ENCODE measurements at regions not wholly inside any gene's neighbourhood (a gene's known extent, or its start where the extent isn't known, plus 50 kb on each side); places are given as distances from the start of the nearest gene placed in this dataset.
"Not testable (repeated sequence)": the region's sequence is repeated elsewhere in the genome, so short reads cannot be mapped to it uniquely, and the experiment has no call there.

DNA sequence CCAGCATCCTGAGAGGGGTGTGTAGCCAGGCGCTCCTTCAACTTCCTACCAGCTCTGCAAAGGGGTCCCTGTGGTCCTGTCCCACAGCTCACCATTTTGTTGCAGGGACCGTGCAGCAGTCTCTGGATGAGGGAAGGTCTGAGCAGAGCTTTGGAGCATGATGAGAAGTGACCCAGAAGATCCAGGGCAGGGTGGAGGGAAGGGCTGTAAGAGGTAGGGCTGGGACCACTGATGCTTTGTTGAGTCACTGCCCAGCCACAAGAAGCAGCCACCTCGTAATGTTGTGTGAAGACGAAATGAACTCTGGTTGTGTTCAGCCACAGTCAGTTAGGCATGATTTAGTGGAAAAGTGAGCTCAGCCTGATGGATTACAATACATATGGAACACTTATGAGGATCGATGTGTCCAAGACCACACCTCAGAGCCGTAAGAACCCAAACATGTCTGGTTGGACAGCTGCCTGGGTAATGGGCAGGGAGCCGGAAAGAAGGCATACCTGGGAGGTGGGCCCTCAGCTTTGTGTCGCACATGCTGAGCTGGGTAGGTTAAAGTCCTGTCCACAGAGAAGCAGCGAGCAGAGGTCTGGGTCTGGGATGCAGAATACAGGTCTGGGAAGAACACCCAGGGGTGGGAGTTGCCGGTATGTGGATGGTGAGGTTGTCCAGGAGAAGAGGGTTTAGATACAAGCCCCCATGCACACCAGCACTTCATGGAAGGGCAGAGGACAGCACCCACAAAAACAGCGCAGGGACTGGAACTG, 250.1 kb downstream of the GADD45G start:
- ATAC-seq (ENCODE audit: insufficient read depth, low FRiP score) (peak; percentile 23), DNase-seq (no peak)
- TF ChIP-seq, protein P1, sequence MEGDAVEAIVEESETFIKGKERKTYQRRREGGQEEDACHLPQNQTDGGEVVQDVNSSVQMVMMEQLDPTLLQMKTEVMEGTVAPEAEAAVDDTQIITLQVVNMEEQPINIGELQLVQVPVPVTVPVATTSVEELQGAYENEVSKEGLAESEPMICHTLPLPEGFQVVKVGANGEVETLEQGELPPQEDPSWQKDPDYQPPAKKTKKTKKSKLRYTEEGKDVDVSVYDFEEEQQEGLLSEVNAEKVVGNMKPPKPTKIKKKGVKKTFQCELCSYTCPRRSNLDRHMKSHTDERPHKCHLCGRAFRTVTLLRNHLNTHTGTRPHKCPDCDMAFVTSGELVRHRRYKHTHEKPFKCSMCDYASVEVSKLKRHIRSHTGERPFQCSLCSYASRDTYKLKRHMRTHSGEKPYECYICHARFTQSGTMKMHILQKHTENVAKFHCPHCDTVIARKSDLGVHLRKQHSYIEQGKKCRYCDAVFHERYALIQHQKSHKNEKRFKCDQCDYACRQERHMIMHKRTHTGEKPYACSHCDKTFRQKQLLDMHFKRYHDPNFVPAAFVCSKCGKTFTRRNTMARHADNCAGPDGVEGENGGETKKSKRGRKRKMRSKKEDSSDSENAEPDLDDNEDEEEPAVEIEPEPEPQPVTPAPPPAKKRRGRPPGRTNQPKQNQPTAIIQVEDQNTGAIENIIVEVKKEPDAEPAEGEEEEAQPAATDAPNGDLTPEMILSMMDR (IDR thresholded peaks at IDR 0.05; ENCODE audit: control extremely low read depth, extremely low read depth): no peak
- H3K36me3 ChIP-seq (ENCODE audit: control insufficient read depth in 4 of 4, insufficient read depth in 4 of 4, low read length in 4 of 4): no peaks in the 10 kb centered on the region
- 86 to 96% methylated on average over 11 of the region's 11 CpGs for WGBS, 2 donors
- H3K27me3 ChIP-seq (ENCODE audit: control insufficient read depth in 3 of 3, insufficient read depth in 3 of 3, low read length in 2 of 3): no peaks in the 10 kb centered on the region
- peaks cover 0 to 10% (median 1%) of the 10 kb centered on the region in 5 donors for H3K4me1 ChIP-seq (ENCODE audit: control insufficient read depth in 5 of 5, insufficient read depth in 5 of 5, low read length in 5 of 5)
- H3K27ac ChIP-seq (ENCODE audit: low read depth in 1 of 2, low read length in 1 of 2): no peak overlapping the region
- no peak overlapping the region for H3K4me3 ChIP-seq
- H3K9me3 ChIP-seq (ENCODE audit: control insufficient read depth in 4 of 4, insufficient read depth in 3 of 4, low read length in 3 of 4): peaks cover 0 to 6% (median 0%) of the 10 kb centered on the region in 4 donors
- H3K9ac ChIP-seq (ENCODE audit: insufficient read depth in 1 of 2, low read length in 2 of 2): no peak overlapping the region

DNA sequence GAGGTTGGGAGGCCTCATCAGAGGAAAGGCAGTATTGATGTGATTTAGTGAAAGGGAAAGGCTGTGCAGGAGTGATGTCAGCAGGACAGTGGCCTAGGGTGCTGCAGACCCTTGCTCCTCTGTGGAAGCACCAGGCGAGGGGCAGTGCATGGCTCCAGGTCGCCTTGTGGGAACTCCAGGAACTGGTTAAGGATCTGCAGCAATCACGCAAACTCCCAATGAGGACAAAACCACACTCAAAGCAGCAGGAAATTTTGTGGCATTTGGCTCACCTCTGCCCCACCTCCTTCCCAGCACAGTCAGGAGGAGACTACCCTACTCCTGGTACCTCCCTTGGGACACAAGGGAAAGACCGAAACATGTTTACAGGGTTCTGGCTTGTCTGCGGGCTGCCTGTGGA, 251.5 kb downstream of the GADD45G start:
- not testable (repeated sequence) for H3K27ac ChIP-seq (ENCODE audit: low read depth in 1 of 2, low read length in 1 of 2); H3K9ac ChIP-seq (ENCODE audit: insufficient read depth in 1 of 2, low read length in 2 of 2); H3K9me3 ChIP-seq (ENCODE audit: control insufficient read depth in 4 of 4, insufficient read depth in 3 of 4, low read length in 3 of 4); ATAC-seq (ENCODE audit: insufficient read depth, low FRiP score); H3K27me3 ChIP-seq (ENCODE audit: control insufficient read depth in 3 of 3, insufficient read depth in 3 of 3, low read length in 2 of 3); H3K4me1 ChIP-seq (ENCODE audit: control insufficient read depth in 5 of 5, insufficient read depth in 5 of 5, low read length in 5 of 5); H3K36me3 ChIP-seq (ENCODE audit: control insufficient read depth in 4 of 4, insufficient read depth in 4 of 4, low read length in 4 of 4); DNase-seq; H3K4me3 ChIP-seq
- 90 to 96% methylated on average over 5 of the region's 5 CpGs for WGBS, 2 donors

DNA sequence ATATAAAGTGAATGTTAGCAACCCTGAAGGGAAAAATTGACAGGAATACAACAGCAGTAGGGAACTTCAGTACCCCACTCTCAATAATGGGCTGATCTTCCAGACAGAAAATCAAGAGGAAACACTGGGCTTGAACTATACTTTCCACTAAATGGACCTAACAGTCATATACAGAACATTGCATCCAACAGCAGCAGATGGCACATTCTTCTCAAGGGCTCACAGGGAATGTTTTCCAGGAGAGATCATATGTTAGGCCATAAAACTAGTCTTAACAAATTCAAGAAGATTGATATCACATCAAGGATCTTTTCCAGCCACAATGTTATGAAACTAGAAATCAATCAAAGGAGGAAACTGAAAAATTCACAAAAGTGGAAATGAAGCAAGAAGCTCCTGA, 252.1 kb downstream of the GADD45G start:
- not testable (repeated sequence) for H3K9ac ChIP-seq (ENCODE audit: insufficient read depth in 1 of 2, low read length in 2 of 2); H3K9me3 ChIP-seq (ENCODE audit: control insufficient read depth in 4 of 4, insufficient read depth in 3 of 4, low read length in 3 of 4); H3K4me1 ChIP-seq (ENCODE audit: control insufficient read depth in 5 of 5, insufficient read depth in 5 of 5, low read length in 5 of 5); DNase-seq; H3K27ac ChIP-seq (ENCODE audit: low read depth in 1 of 2, low read length in 1 of 2); ATAC-seq (ENCODE audit: insufficient read depth, low FRiP score); H3K4me3 ChIP-seq; H3K36me3 ChIP-seq (ENCODE audit: control insufficient read depth in 4 of 4, insufficient read depth in 4 of 4, low read length in 4 of 4); H3K27me3 ChIP-seq (ENCODE audit: control insufficient read depth in 3 of 3, insufficient read depth in 3 of 3, low read length in 2 of 3)

DNA sequence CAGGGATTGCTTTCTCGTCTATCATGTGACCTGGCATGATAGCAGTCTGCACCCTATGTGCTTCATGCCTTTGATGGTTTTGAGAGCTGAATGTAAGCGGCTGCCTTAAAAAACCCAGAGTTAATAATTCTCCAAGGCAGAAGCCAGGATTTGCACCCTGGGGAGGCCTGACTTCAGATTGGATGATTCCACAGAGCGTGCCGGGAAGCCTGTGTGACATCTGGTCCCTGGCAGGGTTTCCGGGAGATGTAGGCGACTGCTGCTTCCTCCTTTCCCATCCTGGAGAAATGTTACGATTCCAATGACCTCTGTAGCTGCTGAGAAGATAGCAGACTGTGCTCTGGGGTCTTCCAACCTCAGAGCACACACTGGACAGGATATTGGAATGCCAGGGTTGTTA, 255.0 kb downstream of the GADD45G start:
- not testable (repeated sequence) for DNase-seq; ATAC-seq (ENCODE audit: insufficient read depth, low FRiP score)

DNA sequence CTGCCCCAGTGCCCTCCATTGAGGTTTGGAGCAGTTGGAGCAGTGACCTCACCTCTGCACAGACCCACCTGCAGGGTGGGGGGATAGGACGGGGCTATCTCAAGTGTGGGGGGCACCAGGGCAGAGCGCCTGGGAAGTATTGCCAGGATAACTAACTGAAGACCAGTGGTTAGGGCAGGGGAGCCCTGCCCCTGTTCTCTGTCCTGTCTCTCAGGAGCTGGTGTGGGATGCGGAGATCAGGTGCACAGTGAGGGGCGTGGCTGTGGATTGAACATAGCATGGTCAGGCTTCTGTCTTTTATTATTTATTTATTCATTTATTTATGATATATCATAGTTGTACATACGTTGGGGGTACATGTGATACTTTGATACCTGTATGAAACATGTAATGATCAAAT, 256.6 kb downstream of the GADD45G start:
- H3K9ac ChIP-seq (ENCODE audit: insufficient read depth in 1 of 2, low read length in 2 of 2); H3K27ac ChIP-seq (ENCODE audit: low read depth in 1 of 2, low read length in 1 of 2); H3K4me3 ChIP-seq; H3K9me3 ChIP-seq (ENCODE audit: control insufficient read depth in 4 of 4, insufficient read depth in 3 of 4, low read length in 3 of 4); H3K36me3 ChIP-seq (ENCODE audit: control insufficient read depth in 4 of 4, insufficient read depth in 4 of 4, low read length in 4 of 4); H3K27me3 ChIP-seq (ENCODE audit: control insufficient read depth in 3 of 3, insufficient read depth in 3 of 3, low read length in 2 of 3); ATAC-seq (ENCODE audit: insufficient read depth, low FRiP score); DNase-seq: not testable (repeated sequence)
- WGBS, 2 donors: 93 to 96% methylated on average over 5 of the region's 5 CpGs
- H3K4me1 ChIP-seq (ENCODE audit: control insufficient read depth in 5 of 5, insufficient read depth in 5 of 5, low read length in 5 of 5): peaks cover 0 to 30% (median 9%) of the 10 kb centered on the region in 5 donors

More for the DNA sequence above, 255.0 kb downstream of the GADD45G start:
- H3K36me3 ChIP-seq (ENCODE audit: control insufficient read depth in 4 of 4, insufficient read depth in 4 of 4, low read length in 4 of 4); H3K4me3 ChIP-seq; H3K27ac ChIP-seq (ENCODE audit: low read depth in 1 of 2, low read length in 1 of 2); H3K27me3 ChIP-seq (ENCODE audit: control insufficient read depth in 3 of 3, insufficient read depth in 3 of 3, low read length in 2 of 3); H3K9me3 ChIP-seq (ENCODE audit: control insufficient read depth in 4 of 4, insufficient read depth in 3 of 4, low read length in 3 of 4); H3K9ac ChIP-seq (ENCODE audit: insufficient read depth in 1 of 2, low read length in 2 of 2): not testable (repeated sequence)
- WGBS, 2 donors: 66 to 84% methylated on average over 7 of the region's 7 CpGs
- H3K4me1 ChIP-seq (ENCODE audit: control insufficient read depth in 5 of 5, insufficient read depth in 5 of 5, low read length in 5 of 5): peaks cover 0 to 23% (median 9%) of the 10 kb centered on the region in 5 donors
